RWPE1 (cell line): ENCODE measurements at regions not wholly inside any gene's neighbourhood (a gene's known extent, or its start where the extent isn't known, plus 50 kb on each side); places are given as distances from the start of the nearest gene placed in this dataset.

Experiments
- CTCF ChIA-PET: fragments of 350-600 bp; sonication (Branson Sonifier 250); formaldehyde crosslinking; extraction: SDS; loops from one replicate; lab custom pipeline; 2021; lab: Yijun Ruan, JAX
- POLR2A ChIA-PET: fragments of 400-600 bp; formaldehyde crosslinking; extraction: SDS; loops from one replicate; lab custom pipeline; 2020; ENCODE audit warnings: antibody characterized with exemption; ENCODE audit not compliant: low non-redundant PET; lab: Yijun Ruan, JAX
- DNase-seq: peaks from one replicate; pipeline ENCODE4 v3.0.0; 2012; ENCODE audit warnings: low spot score
- H3K27ac ChIP-seq: fragments of 450-650 bp; 2 replicates; pipeline ENCODE4 v1.5.1; 2017
- CTCF ChIP-seq: fragments of 450-650 bp; conservative IDR thresholded peaks from 2 replicates; pipeline ENCODE4 v1.5.1; 2017; ENCODE audit warnings: low read depth, mild to moderate bottlenecking

DNA sequence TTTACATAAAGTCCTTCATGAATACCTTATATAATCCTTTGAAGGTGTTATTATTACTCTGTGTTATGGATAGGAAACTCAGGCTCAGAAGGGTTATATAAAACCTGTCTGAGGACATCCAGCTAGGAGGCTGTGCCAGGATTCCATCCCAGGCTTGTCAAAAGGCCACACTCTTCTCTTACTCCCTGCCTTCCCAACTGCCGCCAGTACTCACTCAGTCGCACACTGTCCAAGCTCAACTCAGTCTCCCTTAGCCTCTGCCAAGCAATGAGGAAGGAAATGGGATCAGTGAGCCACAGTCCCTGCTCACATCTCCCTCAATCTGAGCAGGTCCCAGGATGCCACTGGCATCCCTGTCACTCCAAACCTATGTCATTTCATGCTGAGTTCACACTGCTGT lies 94.4 kb downstream of the NAV1 start:
- CTCF ChIA-PET = no interaction called here
- no peak for TF ChIP-seq CTCF
- DNase-seq = no peak
- H3K27ac ChIP-seq = peak overlapping the region; percentile 4; the same call in 1 of the 2 replicates
- POLR2A ChIA-PET = no interaction called here

GRCh38 chr1:201633811-201634210 lies 94.9 kb downstream of the NAV1 start:
- ChIA-PET POLR2A (no interaction called here), CTCF (interaction anchor here (0.6 kb wide), 1 partner anchor 556 kb away, joined by 4 read pairs; no protein-coding TSS in a partner anchor)
- TF ChIP-seq CTCF = no peak
- peak overlapping the region; percentile 4; the same call in 1 of the 2 replicates for H3K27ac ChIP-seq
- DNase-seq = no peak

DNA sequence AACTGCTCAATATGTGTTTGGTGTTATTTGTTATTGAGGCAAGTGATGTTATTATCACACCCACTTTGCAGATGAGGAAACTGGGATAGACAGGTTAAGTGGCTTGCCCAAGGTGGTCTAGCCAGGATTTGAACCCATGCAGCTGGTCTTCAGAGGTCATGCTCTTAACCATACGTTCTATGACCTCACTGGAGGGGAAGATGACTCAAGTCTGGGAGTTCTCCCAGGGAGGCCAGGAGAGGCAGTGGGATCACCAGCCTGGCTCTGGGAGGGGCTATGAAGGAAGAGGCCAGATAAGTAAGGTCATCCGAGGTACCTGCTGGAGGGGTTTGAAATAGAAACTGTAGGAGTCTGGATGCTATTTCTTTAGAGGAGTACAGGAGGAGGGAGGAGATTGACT lies 95.3 kb downstream of the NAV1 start:
- TF ChIP-seq CTCF = no peak
- POLR2A ChIA-PET = no interaction called here
- CTCF ChIA-PET = interaction anchor here (0.6 kb wide), 1 partner anchor 556 kb away, joined by 4 read pairs; no protein-coding TSS in a partner anchor
- H3K27ac ChIP-seq = no peak overlapping the region
- no peak for DNase-seq

- H3K27ac ChIP-seq = no peak overlapping the region
- no peak for DNase-seq
- TF ChIP-seq CTCF = no peak
- POLR2A ChIA-PET = no interaction called here
- CTCF ChIA-PET = interaction anchor here (0.6 kb wide), 1 partner anchor 18 kb away, joined by 4 read pairs; no protein-coding TSS in a partner anchor
Observed at GRCh38 chr1:201636097-201636496, 97.2 kb downstream of the NAV1 start.

DNA sequence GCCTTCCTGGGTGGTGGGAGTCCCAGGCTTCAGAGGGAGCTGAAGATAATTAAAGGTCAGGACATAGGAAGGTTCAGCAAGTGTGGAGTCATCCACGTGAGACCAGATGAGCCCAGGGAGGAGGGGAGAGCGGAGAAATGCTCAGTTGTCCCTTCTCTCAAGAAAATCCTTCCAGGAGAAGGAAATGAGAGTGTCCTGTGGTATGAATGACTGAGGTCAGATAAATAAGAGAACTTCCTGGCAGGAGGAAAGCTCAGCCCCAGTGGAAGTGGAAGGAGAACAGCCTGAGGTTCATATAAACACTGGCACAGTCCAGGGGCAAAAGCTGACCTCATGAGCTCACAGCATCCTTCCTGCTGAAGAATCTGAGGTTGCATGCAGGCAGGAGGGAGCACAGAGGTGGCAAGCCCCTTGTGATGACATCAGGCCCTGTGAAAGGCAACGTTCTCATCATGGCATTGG lies 97.6 kb downstream of the NAV1 start:
- no peak overlapping the region for H3K27ac ChIP-seq
- CTCF ChIA-PET = interaction anchor here (0.6 to 0.7 kb wide), 2 partner anchors 19 to 193 kb away, joined by 3 to 4 read pairs; partner anchors contain the start of gene IPO9

DNA sequence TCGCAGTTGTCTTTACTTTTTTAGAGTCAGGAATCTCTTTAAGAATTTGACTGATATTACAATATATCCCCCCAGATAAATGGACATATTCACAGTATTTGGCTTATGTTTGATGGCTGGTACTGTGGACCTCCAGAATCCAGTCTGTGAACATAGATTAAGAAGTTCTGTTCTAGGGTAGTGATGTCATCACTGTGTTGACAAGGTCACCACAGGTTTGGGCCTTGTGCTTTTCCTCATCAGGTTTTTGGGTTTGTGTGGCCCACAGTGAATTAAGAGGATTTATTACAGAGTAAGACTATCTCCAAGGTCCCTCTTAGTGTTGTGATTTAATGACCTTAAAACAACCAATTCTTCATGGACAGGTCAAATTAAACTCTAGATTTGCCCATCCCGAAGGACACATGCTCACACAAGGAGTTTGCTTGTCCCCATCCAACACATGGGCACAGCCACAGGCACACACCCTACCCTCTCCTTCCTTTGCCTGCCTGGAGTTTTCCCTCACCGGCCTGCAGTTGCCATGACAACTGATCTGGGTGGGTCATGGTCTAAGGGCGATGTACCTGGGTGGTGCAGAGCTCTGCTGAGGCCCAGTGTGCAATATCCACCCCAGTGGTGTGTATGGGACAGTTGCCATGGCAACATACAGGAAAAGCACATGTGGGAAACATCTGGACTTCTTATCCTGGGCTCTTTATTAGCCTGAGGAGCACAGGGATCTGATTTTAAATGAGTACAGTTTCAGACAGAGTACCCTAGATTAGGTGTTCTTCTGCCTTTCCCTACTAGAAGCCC lies 98.6 kb downstream of the NAV1 start:
- POLR2A ChIA-PET = no interaction called here
- CTCF ChIA-PET = no interaction called here
- no peak for DNase-seq

More for the DNA sequence above, 97.6 kb downstream of the NAV1 start:
- POLR2A ChIA-PET = no interaction called here
- DNase-seq = no peak
- no peak for TF ChIP-seq CTCF

More for the DNA sequence above, 98.6 kb downstream of the NAV1 start:
- TF ChIP-seq CTCF = no peak
- H3K27ac ChIP-seq = no peak overlapping the region
